ENCODE measurements at regions not wholly inside any gene's neighbourhood (a gene's known extent, or its start where the extent isn't known, plus 50 kb on each side); places are given as distances from the start of the nearest gene placed in this dataset.

DNA sequence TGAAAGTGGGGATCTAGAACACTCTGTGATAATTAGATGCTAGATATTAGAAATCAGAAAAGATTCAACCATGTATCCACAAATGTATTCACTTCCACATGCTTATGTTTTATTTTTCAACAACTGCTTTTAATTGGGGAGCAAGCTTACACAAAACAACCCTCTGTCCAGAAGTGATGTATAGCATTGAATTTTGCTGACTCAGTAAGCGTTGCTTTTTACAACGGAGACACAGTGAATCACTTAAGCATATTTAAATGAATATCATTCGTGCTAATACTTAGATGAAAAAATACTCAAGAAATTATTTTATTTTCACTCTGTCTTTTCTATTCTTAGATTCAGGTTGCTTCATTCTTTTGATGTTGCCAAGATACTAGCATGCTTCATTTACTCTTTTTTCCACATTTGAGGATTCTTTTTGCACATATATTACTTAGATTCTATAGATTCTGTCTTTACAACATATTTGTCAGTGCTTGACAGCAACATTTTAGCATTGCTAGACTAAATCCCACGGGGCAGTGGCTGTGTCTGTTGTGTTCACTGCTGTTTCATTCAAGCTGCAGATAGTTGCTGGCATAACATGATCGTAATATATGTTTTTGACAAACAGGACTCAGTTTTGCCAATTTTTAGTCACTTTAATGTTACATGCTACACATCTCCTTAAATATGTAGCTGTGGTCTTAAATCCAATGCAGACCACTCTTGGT, 1714.4 kb upstream of the SEL1L start:
- intact Hi-C loops (cut with DNase I): no loop called here
- DNase-seq (no peak), ATAC-seq (no peak)
- TF ChIP-seq POLR2A (IDR thresholded peaks at IDR 0.05): no peak
- TF ChIP-seq, protein P1, sequence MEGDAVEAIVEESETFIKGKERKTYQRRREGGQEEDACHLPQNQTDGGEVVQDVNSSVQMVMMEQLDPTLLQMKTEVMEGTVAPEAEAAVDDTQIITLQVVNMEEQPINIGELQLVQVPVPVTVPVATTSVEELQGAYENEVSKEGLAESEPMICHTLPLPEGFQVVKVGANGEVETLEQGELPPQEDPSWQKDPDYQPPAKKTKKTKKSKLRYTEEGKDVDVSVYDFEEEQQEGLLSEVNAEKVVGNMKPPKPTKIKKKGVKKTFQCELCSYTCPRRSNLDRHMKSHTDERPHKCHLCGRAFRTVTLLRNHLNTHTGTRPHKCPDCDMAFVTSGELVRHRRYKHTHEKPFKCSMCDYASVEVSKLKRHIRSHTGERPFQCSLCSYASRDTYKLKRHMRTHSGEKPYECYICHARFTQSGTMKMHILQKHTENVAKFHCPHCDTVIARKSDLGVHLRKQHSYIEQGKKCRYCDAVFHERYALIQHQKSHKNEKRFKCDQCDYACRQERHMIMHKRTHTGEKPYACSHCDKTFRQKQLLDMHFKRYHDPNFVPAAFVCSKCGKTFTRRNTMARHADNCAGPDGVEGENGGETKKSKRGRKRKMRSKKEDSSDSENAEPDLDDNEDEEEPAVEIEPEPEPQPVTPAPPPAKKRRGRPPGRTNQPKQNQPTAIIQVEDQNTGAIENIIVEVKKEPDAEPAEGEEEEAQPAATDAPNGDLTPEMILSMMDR (IDR thresholded peaks at IDR 0.05): no peak
- Histone ChIP-seq H3K4me3 (no peak overlapping the region), H3K9me3 (no peaks in the 10 kb centered on the region), H3K27me3 (no peaks in the 10 kb centered on the region), H3K27ac (no peak overlapping the region), H3K36me3 (no peaks in the 10 kb centered on the region), H3K4me1 (no peaks in the 10 kb centered on the region)
- WGBS (ENCODE audit: insufficient coverage, low coverage, low lambda C conversion rate, missing lambda C conversion rate): 49% methylated on average over 5 of the region's 5 CpGs

DNA sequence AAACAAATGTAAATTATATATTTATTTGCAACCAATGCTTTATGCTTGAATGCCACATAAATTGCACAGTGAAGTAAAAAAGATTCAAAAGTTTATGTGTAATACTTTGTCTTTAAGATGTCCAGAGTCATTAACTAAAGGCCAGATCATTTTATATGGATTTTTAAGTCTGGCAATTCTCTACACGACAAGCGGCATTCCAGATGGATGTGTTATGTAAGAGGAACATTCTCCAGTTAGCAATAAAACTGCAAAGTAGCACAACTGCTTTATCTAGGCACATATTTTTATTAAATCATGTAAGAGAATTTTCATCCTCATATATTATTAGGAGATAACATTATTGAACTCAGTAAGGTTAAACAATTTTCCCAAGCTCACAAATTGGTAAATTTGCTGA, 1717.7 kb upstream of the SEL1L start:
- Histone ChIP-seq H3K27ac (no peak overlapping the region), H3K4me3 (no peak overlapping the region), H3K9me3 (no peaks in the 10 kb centered on the region), H3K4me1 (no peaks in the 10 kb centered on the region), H3K36me3 (no peaks in the 10 kb centered on the region), H3K27me3 (no peaks in the 10 kb centered on the region)
- DNase-seq (no peak), ATAC-seq (no peak)
- no peak for TF ChIP-seq POLR2A (IDR thresholded peaks at IDR 0.05)
- TF ChIP-seq, protein P1 (IDR thresholded peaks at IDR 0.05): no peak
- WGBS (ENCODE audit: insufficient coverage, low coverage, low lambda C conversion rate, missing lambda C conversion rate): 72% methylated on average over 2 of the region's 2 CpGs
- intact Hi-C loops (cut with DNase I): no loop called here

DNA sequence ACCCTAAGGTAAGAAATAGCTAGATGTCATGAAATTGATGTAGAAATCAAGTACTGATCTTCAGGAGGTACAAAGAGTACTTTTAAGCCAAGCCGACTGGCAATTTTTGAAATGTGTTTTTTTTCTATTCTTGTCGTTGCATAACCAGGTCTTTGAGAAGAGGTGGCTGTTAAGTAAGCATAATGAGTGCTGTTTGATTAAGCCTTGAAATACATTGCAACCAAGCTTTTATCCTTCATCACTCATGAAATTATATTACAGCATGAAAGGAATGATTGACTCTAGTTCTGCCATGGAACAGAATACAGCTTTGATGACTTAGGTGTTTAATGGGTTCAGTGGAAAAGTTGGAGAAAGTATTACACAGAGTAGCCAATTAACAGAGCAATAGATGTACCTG, 1720.2 kb upstream of the SEL1L start:
- no peak overlapping the region for H3K4me3 ChIP-seq
- H3K4me1 ChIP-seq: no peaks in the 10 kb centered on the region
- WGBS (ENCODE audit: insufficient coverage, low coverage, low lambda C conversion rate, missing lambda C conversion rate): 21% methylated on average over 2 of the region's 2 CpGs
- H3K36me3 ChIP-seq: no peaks in the 10 kb centered on the region
- intact Hi-C loops (cut with DNase I): no loop called here
- no peaks in the 10 kb centered on the region for H3K9me3 ChIP-seq
- ATAC-seq (no peak), DNase-seq (no peak)
- H3K27ac ChIP-seq: no peak overlapping the region
- TF ChIP-seq POLR2A (IDR thresholded peaks at IDR 0.05): no peak
- TF ChIP-seq, protein P1 (IDR thresholded peaks at IDR 0.05): no peak
- no peaks in the 10 kb centered on the region for H3K27me3 ChIP-seq

DNA sequence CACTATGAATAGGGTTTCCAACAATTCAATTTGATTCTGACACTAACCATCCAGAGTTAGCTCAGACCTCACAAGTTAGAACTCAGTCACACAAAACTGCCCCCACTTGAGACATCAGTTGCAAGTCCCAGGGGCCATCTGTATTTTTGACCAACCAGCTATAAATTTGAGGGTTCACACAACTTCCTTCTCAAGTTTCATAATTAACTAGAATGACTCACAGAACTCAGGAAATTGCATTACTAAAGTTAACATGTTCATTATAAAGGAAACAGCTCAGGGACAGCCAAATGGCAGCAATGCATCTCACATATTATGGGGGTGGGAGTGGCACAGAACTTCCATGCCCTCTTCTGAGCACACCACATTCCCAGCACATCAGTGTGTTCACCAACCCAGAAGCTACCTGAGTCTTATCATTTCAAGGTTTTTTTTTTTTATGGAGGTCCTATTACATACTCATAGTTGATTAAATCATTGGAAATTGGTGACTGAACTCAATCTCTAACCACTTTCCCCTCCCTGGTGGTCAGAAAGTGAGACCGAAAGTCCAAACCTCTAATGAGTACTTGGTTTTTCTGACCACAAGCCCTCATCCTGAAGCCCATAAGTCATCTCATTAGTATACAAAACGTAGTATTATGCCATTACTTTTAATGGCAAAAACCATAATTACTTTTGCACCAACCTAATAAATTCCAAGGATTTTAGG, 1721.5 kb upstream of the SEL1L start:
- Histone ChIP-seq H3K27ac (no peak overlapping the region), H3K4me3 (no peak overlapping the region), H3K4me1 (no peaks in the 10 kb centered on the region), H3K27me3 (no peaks in the 10 kb centered on the region), H3K36me3 (no peaks in the 10 kb centered on the region), H3K9me3 (no peaks in the 10 kb centered on the region)
- TF ChIP-seq, protein P1 (IDR thresholded peaks at IDR 0.05): no peak
- TF ChIP-seq POLR2A (IDR thresholded peaks at IDR 0.05): no peak
- DNase-seq: no peak
- WGBS (ENCODE audit: insufficient coverage, low coverage, low lambda C conversion rate, missing lambda C conversion rate): 23% methylated on average over 2 of the region's 2 CpGs
- intact Hi-C loops (cut with DNase I): no loop called here
- ATAC-seq: no peak
